ENCODE measurements at regions not wholly inside any gene's neighbourhood (a gene's known extent, or its start where the extent isn't known, plus 50 kb on each side); places are given as distances from the start of the nearest gene placed in this dataset.

DNA sequence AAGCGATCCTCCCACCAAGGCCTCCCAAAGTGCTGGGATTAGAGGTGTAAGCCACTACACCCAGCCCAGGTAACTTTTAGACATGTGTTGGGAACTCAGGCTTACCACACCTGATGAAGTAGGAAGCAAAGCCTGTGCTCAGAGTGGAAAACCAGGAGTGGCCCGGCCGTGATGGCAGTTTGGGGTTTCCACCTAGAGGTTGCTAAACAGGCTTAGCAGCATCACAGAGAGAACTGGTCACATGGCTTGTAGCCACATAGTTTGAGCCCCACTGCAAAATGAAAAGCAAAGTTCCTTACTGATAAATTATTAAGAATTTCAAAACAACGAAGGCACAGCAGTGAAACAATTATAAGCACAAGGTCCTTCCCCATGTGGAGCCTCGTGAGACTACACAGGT lies 142.6 kb upstream of the CXADR start:
- WGBS, 2 donors = 74 to 81% methylated on average over 5 of the region's 5 CpGs
- H3K4me1 ChIP-seq (ENCODE audit: control insufficient read depth in 1 of 2, insufficient read depth in 2 of 2, low read length in 2 of 2) = no peaks in the 10 kb centered on the region
- H3K27me3 ChIP-seq (ENCODE audit: control insufficient read depth in 1 of 2, insufficient read depth in 2 of 2, low read length in 1 of 2) = peaks cover 0 to 1% of the 10 kb centered on the region in 2 donors
- no peak overlapping the region for H3K4me3 ChIP-seq (ENCODE audit: low read length in 2 of 2)
- DNase-seq = no peak
- intact Hi-C loops (cut with DNase I) = no loop called here
- H3K9me3 ChIP-seq (ENCODE audit: control insufficient read depth, low read length) = no peaks in the 10 kb centered on the region
- no peak overlapping the region for H3K27ac ChIP-seq (ENCODE audit: low read depth in 1 of 2, low read length in 2 of 2)
- ATAC-seq (ENCODE audit: low FRiP score) = no peak
- H3K36me3 ChIP-seq (ENCODE audit: control insufficient read depth in 1 of 2, insufficient read depth in 2 of 2, low read length in 1 of 2) = no peaks in the 10 kb centered on the region

DNA sequence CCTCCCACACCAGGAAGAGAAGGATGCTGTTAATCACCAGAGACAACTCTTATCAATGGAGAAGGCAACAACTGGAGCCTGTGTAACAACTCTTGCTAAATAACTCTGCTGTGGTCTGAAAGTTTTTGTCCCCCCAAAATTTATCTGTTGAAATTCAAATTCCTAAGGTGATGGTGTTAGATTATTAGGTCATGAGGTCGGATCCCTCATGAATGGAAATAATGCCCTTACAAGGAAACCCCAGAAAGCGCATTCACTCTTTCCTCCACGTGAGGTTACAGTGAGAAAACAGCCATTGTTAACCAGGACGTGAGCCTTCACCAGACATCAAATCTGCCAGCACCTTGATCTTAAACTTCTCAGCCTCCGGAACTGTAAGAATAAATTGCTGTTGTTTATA lies 141.9 kb upstream of the CXADR start:
- no peak for DNase-seq
- Histone ChIP-seq H3K4me1 (ENCODE audit: control insufficient read depth in 1 of 2, insufficient read depth in 2 of 2, low read length in 2 of 2) (no peaks in the 10 kb centered on the region), H3K27ac (ENCODE audit: low read depth in 1 of 2, low read length in 2 of 2) (no peak overlapping the region), H3K36me3 (ENCODE audit: control insufficient read depth in 1 of 2, insufficient read depth in 2 of 2, low read length in 1 of 2) (no peaks in the 10 kb centered on the region), H3K4me3 (ENCODE audit: low read length in 2 of 2) (no peak overlapping the region), H3K9me3 (ENCODE audit: control insufficient read depth, low read length) (no peaks in the 10 kb centered on the region), H3K27me3 (ENCODE audit: control insufficient read depth in 1 of 2, insufficient read depth in 2 of 2, low read length in 1 of 2) (peaks cover 0 to 1% of the 10 kb centered on the region in 2 donors)
- 38 to 43% methylated on average over 5 of the region's 5 CpGs for WGBS, 2 donors
- ATAC-seq (ENCODE audit: low FRiP score) = no peak
- intact Hi-C loops (cut with DNase I) = no loop called here

DNA sequence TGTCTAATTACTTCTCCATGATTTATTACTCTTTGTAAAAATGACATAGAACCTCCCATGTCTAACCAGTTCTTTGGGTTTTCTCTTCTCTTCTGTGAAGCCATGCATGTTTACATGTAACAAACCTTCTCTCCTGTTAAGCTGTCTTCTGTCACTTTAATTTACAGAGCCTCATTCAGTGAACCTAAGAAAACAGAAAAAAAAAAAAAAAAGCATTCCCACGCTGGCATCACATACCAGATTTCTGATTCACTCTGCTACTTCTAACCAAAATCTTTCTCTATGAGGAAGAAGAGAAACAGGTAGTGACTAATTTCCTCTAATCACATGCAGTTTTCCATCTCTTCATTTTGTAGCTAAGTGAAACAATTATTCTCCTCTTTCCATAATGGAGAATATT lies 141.4 kb upstream of the CXADR start:
- Histone ChIP-seq H3K36me3 (ENCODE audit: control insufficient read depth in 1 of 2, insufficient read depth in 2 of 2, low read length in 1 of 2) (no peaks in the 10 kb centered on the region), H3K4me3 (ENCODE audit: low read length in 2 of 2) (no peak overlapping the region), H3K27me3 (ENCODE audit: control insufficient read depth in 1 of 2, insufficient read depth in 2 of 2, low read length in 1 of 2) (no peaks in the 10 kb centered on the region), H3K9me3 (ENCODE audit: control insufficient read depth, low read length) (peaks cover 1% of the 10 kb centered on the region), H3K27ac (ENCODE audit: low read depth in 1 of 2, low read length in 2 of 2) (no peak overlapping the region), H3K4me1 (ENCODE audit: control insufficient read depth in 1 of 2, insufficient read depth in 2 of 2, low read length in 2 of 2) (no peaks in the 10 kb centered on the region)
- DNase-seq (no peak), ATAC-seq (ENCODE audit: low FRiP score) (no peak)
- WGBS, 2 donors = 0 to 5% methylated on average over 1 of the region's 1 CpG
- intact Hi-C loops (cut with DNase I) = no loop called here

DNA sequence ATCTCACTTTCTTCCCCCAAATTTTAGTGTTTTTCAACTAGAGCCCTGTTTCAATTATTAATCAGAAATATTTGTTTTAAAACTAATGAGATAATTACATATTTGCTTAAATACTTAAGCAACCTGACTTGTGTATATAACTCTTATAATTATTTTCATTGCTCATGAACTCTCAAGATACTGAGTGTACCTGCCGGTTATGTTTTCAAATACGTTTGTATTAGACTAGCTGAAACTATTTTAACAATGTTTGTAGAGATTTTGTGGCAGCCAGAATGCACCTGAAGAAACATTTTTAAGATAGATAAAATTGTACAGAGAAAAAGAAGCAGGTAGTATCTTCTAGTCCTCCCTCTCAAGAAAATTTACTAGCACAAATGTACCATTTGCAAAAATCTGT lies 140.6 kb upstream of the CXADR start:
- WGBS, 2 donors = 61 to 65% methylated on average over 2 of the region's 2 CpGs
- peaks cover 1% of the 10 kb centered on the region for H3K9me3 ChIP-seq (ENCODE audit: control insufficient read depth, low read length)
- ATAC-seq (ENCODE audit: low FRiP score) = no peak
- DNase-seq = no peak
- H3K4me1 ChIP-seq (ENCODE audit: control insufficient read depth in 1 of 2, insufficient read depth in 2 of 2, low read length in 2 of 2) = no peaks in the 10 kb centered on the region
- no peak overlapping the region for H3K4me3 ChIP-seq (ENCODE audit: low read length in 2 of 2)
- intact Hi-C loops (cut with DNase I) = no loop called here
- H3K27me3 ChIP-seq (ENCODE audit: control insufficient read depth in 1 of 2, insufficient read depth in 2 of 2, low read length in 1 of 2) = no peaks in the 10 kb centered on the region
- no peak overlapping the region for H3K27ac ChIP-seq (ENCODE audit: low read depth in 1 of 2, low read length in 2 of 2)
- H3K36me3 ChIP-seq (ENCODE audit: control insufficient read depth in 1 of 2, insufficient read depth in 2 of 2, low read length in 1 of 2) = no peaks in the 10 kb centered on the region

DNA sequence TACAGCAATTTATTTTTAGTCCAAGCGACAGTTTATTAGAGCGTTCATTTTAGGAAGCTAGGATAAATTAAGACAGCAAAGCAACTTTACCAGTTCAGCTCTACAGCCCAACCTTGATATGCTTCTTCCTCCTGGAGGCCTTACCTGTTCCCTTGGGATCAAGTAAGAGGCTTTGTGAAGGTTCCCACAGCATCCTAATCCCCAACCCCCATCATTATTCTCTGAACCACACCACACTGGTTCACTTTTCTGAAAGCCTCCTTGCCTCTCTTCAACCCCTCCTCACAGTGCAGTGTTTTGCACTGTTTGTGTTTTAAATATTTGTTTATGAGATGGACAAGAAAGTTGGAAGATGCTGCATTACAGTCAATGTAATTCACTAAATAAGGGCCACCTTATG lies 126.3 kb upstream of the CXADR start:
- Histone ChIP-seq H3K36me3 (ENCODE audit: control insufficient read depth in 1 of 2, insufficient read depth in 2 of 2, low read length in 1 of 2) (no peaks in the 10 kb centered on the region), H3K27ac (ENCODE audit: low read depth in 1 of 2, low read length in 2 of 2) (no peak overlapping the region), H3K4me1 (ENCODE audit: control insufficient read depth in 1 of 2, insufficient read depth in 2 of 2, low read length in 2 of 2) (no peaks in the 10 kb centered on the region), H3K9me3 (ENCODE audit: control insufficient read depth, low read length) (no peaks in the 10 kb centered on the region), H3K27me3 (ENCODE audit: control insufficient read depth in 1 of 2, insufficient read depth in 2 of 2, low read length in 1 of 2) (no peaks in the 10 kb centered on the region), H3K4me3 (ENCODE audit: low read length in 2 of 2) (no peak overlapping the region)
- DNase-seq = no peak
- 29 to 43% methylated on average over 2 of the region's 2 CpGs for whole genome bisulfite sequencing, 2 donors
- no peak for ATAC-seq (ENCODE audit: low FRiP score)
- intact Hi-C loops (cut with DNase I) = loop anchor here (2.0 to 5.0 kb wide), 2 partner anchors 196 kb away; no protein-coding TSS in a partner anchor

DNA sequence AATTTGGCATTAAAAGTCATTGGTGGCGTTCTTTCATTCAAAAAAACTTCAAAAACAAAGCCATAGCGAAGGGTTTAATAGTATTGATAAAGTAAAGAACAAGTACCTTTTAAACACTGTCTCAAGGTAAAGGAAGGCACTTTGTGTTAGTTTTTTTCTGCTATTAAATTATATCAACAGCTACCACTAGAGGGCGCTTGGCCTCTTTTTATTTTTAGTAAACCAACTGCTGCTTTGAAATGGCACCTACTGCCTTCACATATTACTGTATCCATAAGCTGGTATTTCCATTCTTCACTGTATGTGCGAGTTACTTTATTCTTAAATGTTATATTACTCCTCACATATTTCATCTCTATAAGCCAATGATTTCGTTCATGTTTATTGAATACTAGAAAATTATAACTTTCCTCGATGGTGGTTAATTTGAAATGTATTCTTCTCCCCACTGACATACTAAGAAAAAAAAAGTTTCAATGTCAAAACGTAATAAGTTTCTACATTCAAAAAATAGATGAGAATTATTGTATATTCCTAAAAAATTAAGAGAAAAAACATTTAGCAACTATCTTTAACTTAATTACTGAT lies 125.7 kb upstream of the CXADR start:
- H3K4me1 ChIP-seq (ENCODE audit: control insufficient read depth in 1 of 2, insufficient read depth in 2 of 2, low read length in 2 of 2) = no peaks in the 10 kb centered on the region
- ATAC-seq (ENCODE audit: low FRiP score) (no peak), DNase-seq (no peak)
- H3K36me3 ChIP-seq (ENCODE audit: control insufficient read depth in 1 of 2, insufficient read depth in 2 of 2, low read length in 1 of 2) = no peaks in the 10 kb centered on the region
- WGBS, 2 donors = 16 to 18% methylated on average over 7 of the region's 7 CpGs
- intact Hi-C loops (cut with DNase I) = loop anchor here (2.0 to 5.0 kb wide), 2 partner anchors 195 to 196 kb away; no protein-coding TSS in a partner anchor
- no peak overlapping the region for H3K27ac ChIP-seq (ENCODE audit: low read depth in 1 of 2, low read length in 2 of 2)
- H3K4me3 ChIP-seq (ENCODE audit: low read length in 2 of 2) = no peak overlapping the region
- H3K9me3 ChIP-seq (ENCODE audit: control insufficient read depth, low read length) = no peaks in the 10 kb centered on the region
- no peaks in the 10 kb centered on the region for H3K27me3 ChIP-seq (ENCODE audit: control insufficient read depth in 1 of 2, insufficient read depth in 2 of 2, low read length in 1 of 2)

DNA sequence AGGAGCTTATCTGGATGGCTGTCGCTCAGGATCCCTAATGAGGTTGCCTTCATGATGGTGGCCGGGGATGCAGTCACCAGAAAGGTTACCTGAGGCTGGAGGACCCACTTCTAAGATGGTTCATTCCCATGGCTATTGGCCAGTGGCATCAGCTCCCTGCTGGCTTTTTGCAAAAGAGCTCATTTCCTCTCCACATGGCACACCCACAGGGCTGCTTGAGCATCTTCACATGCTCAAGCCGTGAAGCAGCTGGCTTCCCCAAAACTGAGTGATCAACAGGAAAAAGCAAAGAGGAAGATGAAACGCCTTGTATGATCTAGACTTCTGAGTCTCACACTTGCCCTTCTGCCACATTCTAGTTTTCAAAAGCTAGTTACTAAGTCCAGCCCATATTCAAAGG lies 124.6 kb upstream of the CXADR start:
- H3K27me3 ChIP-seq (ENCODE audit: control insufficient read depth in 1 of 2, insufficient read depth in 2 of 2, low read length in 1 of 2) = no peaks in the 10 kb centered on the region
- H3K27ac ChIP-seq (ENCODE audit: low read depth in 1 of 2, low read length in 2 of 2) = no peak overlapping the region
- no peak for ATAC-seq (ENCODE audit: low FRiP score)
- H3K4me1 ChIP-seq (ENCODE audit: control insufficient read depth in 1 of 2, insufficient read depth in 2 of 2, low read length in 2 of 2) = no peaks in the 10 kb centered on the region
- H3K36me3 ChIP-seq (ENCODE audit: control insufficient read depth in 1 of 2, insufficient read depth in 2 of 2, low read length in 1 of 2) = no peaks in the 10 kb centered on the region
- no peaks in the 10 kb centered on the region for H3K9me3 ChIP-seq (ENCODE audit: control insufficient read depth, low read length)
- intact Hi-C loops (cut with DNase I) = loop anchor here in 1 of 2 donors (5.0 kb wide), 1 partner anchor 194 kb away; no protein-coding TSS in a partner anchor
- no peak overlapping the region for H3K4me3 ChIP-seq (ENCODE audit: low read length in 2 of 2)
- WGBS, 2 donors = 81 to 84% methylated on average over 4 of the region's 4 CpGs
- peak in 1 of 2 donors; percentile 60 for DNase-seq

DNA sequence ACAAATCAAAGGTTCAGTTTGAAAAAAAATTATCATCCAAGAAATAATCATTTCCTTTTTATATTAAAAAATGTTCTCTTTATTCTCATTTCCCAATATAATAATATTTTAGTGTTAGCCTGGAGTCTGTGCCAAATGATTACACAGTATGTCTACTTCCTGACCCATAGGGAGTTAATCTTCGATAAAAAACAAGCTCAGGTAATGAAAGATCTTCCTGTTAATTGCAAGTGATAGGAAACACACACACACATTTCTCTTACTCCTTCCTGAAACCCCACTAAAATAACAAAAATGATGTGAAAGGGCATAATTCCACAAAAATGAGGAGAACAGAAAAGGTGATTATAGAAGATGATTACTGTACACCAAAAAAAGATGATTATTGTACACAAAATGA lies 123.5 kb upstream of the CXADR start:
- H3K9me3 ChIP-seq (ENCODE audit: control insufficient read depth, low read length) = no peaks in the 10 kb centered on the region
- no peaks in the 10 kb centered on the region for H3K27me3 ChIP-seq (ENCODE audit: control insufficient read depth in 1 of 2, insufficient read depth in 2 of 2, low read length in 1 of 2)
- H3K27ac ChIP-seq (ENCODE audit: low read depth in 1 of 2, low read length in 2 of 2) = no peak overlapping the region
- no peak overlapping the region for H3K4me3 ChIP-seq (ENCODE audit: low read length in 2 of 2)
- ATAC-seq (ENCODE audit: low FRiP score) = no peak
- H3K36me3 ChIP-seq (ENCODE audit: control insufficient read depth in 1 of 2, insufficient read depth in 2 of 2, low read length in 1 of 2) = no peaks in the 10 kb centered on the region
- no peaks in the 10 kb centered on the region for H3K4me1 ChIP-seq (ENCODE audit: control insufficient read depth in 1 of 2, insufficient read depth in 2 of 2, low read length in 2 of 2)
- no peak for DNase-seq
- WGBS, 2 donors = 69 to 70% methylated on average over 1 of the region's 1 CpG
- intact Hi-C loops (cut with DNase I) = loop anchor here in 1 of 2 donors (5.0 kb wide), 1 partner anchor 193 kb away; no protein-coding TSS in a partner anchor

DNA sequence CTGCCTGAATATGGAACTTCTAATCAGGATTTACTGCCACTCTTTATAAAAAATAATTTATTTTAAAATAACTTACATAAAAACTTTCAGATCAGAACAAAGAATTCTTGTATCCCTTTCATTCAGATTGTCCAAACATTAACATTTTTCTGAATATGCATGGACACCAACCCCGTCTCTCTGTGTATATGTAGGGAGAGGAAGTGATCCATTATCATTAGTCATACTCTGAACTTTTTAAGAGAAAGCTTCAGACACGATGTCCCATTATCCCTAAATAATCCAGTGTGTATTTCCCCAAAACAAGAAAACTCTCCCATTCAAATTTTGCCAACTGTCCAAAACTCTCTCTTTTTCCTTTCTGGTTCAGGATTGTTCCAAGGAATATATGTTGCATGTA lies 122.3 kb upstream of the CXADR start:
- Histone ChIP-seq H3K4me1 (ENCODE audit: control insufficient read depth in 1 of 2, insufficient read depth in 2 of 2, low read length in 2 of 2) (no peaks in the 10 kb centered on the region), H3K27ac (ENCODE audit: low read depth in 1 of 2, low read length in 2 of 2) (no peak overlapping the region), H3K27me3 (ENCODE audit: control insufficient read depth in 1 of 2, insufficient read depth in 2 of 2, low read length in 1 of 2) (no peaks in the 10 kb centered on the region), H3K36me3 (ENCODE audit: control insufficient read depth in 1 of 2, insufficient read depth in 2 of 2, low read length in 1 of 2) (no peaks in the 10 kb centered on the region), H3K4me3 (ENCODE audit: low read length in 2 of 2) (no peak overlapping the region), H3K9me3 (ENCODE audit: control insufficient read depth, low read length) (no peaks in the 10 kb centered on the region)
- intact Hi-C loops (cut with DNase I) = no loop called here
- ATAC-seq (ENCODE audit: low FRiP score) (no peak), DNase-seq (no peak)
- 45 to 54% methylated on average over 2 of the region's 2 CpGs for WGBS, 2 donors

All from aorta (tissue), 5 donors.